ENCODE measurements at regions not wholly inside any gene's neighbourhood (a gene's known extent, or its start where the extent isn't known, plus 50 kb on each side); places are given as distances from the start of the nearest gene placed in this dataset.

- H3K4me3 ChIP-seq, result no peak overlapping the region
- peaks cover 10 to 12% of the 10 kb centered on the region in 2 donors for H3K9me3 ChIP-seq
- intact Hi-C loops (cut with DNase I; ENCODE audit: low total_unique reads) (no loop called here), in situ Hi-C loops (cut with MboI; ENCODE audit: low pct_ligation_motif_present in 1 of 4, low pct_unique_long_range_greater_than_20kb in 1 of 4, low sequenced_read_pairs in 3 of 4) (no loop called here)
- WGBS, 2 donors (ENCODE audit: low coverage in 1 of 2), result 35% methylated on average over 1 of the region's 1 CpG; no CpG with 5 or more reads in 1 of the 2 donors
- no peaks in the 10 kb centered on the region for H3K27me3 ChIP-seq
- no peaks in the 10 kb centered on the region for H3K4me1 ChIP-seq
- no peak overlapping the region for H3K27ac ChIP-seq
- TF ChIP-seq POLR2A (IDR thresholded peaks at IDR 0.05), result no peak
- no peak for TF ChIP-seq POLR2AphosphoS5 (IDR thresholded peaks at IDR 0.05)
- TF ChIP-seq EP300 (IDR thresholded peaks at IDR 0.05; ENCODE audit: low read depth), result no peak
- TF ChIP-seq, protein P1, sequence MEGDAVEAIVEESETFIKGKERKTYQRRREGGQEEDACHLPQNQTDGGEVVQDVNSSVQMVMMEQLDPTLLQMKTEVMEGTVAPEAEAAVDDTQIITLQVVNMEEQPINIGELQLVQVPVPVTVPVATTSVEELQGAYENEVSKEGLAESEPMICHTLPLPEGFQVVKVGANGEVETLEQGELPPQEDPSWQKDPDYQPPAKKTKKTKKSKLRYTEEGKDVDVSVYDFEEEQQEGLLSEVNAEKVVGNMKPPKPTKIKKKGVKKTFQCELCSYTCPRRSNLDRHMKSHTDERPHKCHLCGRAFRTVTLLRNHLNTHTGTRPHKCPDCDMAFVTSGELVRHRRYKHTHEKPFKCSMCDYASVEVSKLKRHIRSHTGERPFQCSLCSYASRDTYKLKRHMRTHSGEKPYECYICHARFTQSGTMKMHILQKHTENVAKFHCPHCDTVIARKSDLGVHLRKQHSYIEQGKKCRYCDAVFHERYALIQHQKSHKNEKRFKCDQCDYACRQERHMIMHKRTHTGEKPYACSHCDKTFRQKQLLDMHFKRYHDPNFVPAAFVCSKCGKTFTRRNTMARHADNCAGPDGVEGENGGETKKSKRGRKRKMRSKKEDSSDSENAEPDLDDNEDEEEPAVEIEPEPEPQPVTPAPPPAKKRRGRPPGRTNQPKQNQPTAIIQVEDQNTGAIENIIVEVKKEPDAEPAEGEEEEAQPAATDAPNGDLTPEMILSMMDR (IDR thresholded peaks at IDR 0.05), result no peak
- H3K36me3 ChIP-seq, result no peaks in the 10 kb centered on the region
- no peak for DNase-seq
Observed at GRCh38 chr1:162912061-162912667, 51.2 kb upstream of the CCDC190 start.

Small RNAs in the stretch of these regions (small RNA-seq; reads per million reads assigned to genes)
- gene AL392003.1, result 0 reads per million in 4 donors

All from transverse colon (tissue), 4 donors.